HepG2 (cell line): ENCODE measurements at regions not wholly inside any gene's neighbourhood (a gene's known extent, or its start where the extent isn't known, plus 50 kb on each side); places are given as distances from the start of the nearest gene placed in this dataset.
"Not testable (repeated sequence)": the region's sequence is repeated elsewhere in the genome, so short reads cannot be mapped to it uniquely, and the experiment has no call there.

Experiments
- EP300 ChIP-seq, 3 experiments: sonication (generic) in 1 of 3; formaldehyde crosslinking in 1 of 3; IDR thresholded peaks; 2 replicates each; pipeline versions ENCODE4 v1.5.1 to v1.6.1; 2011 to 2020; ENCODE audit warnings: low read depth in 2 of 3, low read length in 2 of 3, borderline replicate concordance in 1 of 3, improper control_type of control experiment in 1 of 3, mild to moderate bottlenecking in 1 of 3, missing genetic modification reagents in 1 of 3, moderate library complexity in 1 of 3
- JUN ChIP-seq: sonication (generic); formaldehyde crosslinking; IDR thresholded peaks from 2 replicates; pipeline ENCODE4 v1.4.0; 2020; ENCODE audit warnings: mild to moderate bottlenecking, missing genetic modification reagents
- MAFK ChIP-seq, 2 experiments: IDR thresholded peaks in 1 of 2; conservative IDR thresholded peaks in 1 of 2; 2 replicates each; pipeline ENCODE4 v1.6.1; 2011; ENCODE audit warnings: improper control_type of control experiment in 2 of 2, low read length in 2 of 2
- ZNF207 ChIP-seq: fragments of 450-650 bp; IDR thresholded peaks from 2 replicates; pipeline ENCODE4 v1.6.1; 2016; ENCODE audit warnings: antibody characterized with exemption, borderline replicate concordance
- ZNF224 ChIP-seq: sonication (generic); formaldehyde crosslinking; IDR thresholded peaks from 2 replicates; pipeline ENCODE4 v1.5.0; 2020; ENCODE audit warnings: mild to moderate bottlenecking, missing genetic modification reagents
- ZNF724P ChIP-seq: sonication (generic); formaldehyde crosslinking; IDR thresholded peaks from 2 replicates; pipeline ENCODE4 v1.8.0; 2022; ENCODE audit warnings: missing genetic modification reagents, borderline replicate concordance
- TF ChIP-seq, protein P1 (sequence below): sonication (generic); IDR thresholded peaks from 2 replicates; pipeline ENCODE4 v1.6.1; 2016; ENCODE audit warnings: low read depth, borderline replicate concordance

DNA sequence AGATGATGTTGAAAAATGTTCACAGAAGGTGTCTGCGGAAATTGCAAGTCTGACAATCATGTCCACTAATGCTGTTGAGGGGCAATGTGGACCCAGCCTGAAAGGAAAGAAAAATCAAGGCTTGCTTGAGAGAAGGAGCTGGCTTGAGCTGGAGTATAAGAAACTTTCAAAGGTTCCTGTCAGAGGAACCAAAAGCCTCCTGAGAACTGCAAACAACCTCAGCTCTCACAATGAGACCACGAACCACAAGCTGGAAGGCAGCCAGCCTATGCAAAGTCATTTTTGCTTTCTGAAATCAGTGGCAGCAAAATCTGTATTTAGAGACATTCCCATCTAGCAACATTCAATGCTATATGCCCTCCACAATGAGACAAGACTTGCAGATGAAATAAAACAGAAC is 160.8 kb downstream of the TSPY2 start:
- not testable (repeated sequence) for TF ChIP-seq JUN (CRISPR knock-in tag); EP300 (IDR thresholded peaks at IDR 0.05; ENCODE audit: low read depth in 2 of 2, low read length in 2 of 2); EP300 (CRISPR knock-in tag; IDR thresholded peaks at IDR 0.05; ENCODE audit: borderline replicate concordance); ZNF207; ZNF724P (CRISPR knock-in tag); ZNF224 (CRISPR knock-in tag); MAFK (conservative IDR thresholded peaks at IDR 0.05 in 1 of 2, IDR thresholded peaks at IDR 0.05 in 1 of 2; ENCODE audit: low read length in 2 of 2)
- TF ChIP-seq, protein P1, sequence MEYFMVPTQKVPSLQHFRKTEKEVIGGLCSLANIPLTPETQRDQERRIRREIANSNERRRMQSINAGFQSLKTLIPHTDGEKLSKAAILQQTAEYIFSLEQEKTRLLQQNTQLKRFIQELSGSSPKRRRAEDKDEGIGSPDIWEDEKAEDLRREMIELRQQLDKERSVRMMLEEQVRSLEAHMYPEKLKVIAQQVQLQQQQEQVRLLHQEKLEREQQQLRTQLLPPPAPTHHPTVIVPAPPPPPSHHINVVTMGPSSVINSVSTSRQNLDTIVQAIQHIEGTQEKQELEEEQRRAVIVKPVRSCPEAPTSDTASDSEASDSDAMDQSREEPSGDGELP, result not testable (repeated sequence)
